ENCODE measurements at regions not wholly inside any gene's neighbourhood (a gene's known extent, or its start where the extent isn't known, plus 50 kb on each side); places are given as distances from the start of the nearest gene placed in this dataset.

GRCh38 chr10:6980353-6980752 lies 400.3 kb upstream of the PRKCQ start:
- no peak for DNase-seq (ENCODE audit: low read depth)

- DNase-seq (ENCODE audit: low read depth) = no peak
Observed at GRCh38 chr10:6979371-6979770, 399.3 kb upstream of the PRKCQ start.

GRCh38 chr10:6978187-6978627 lies 398.1 kb upstream of the PRKCQ start:
- DNase-seq (ENCODE audit: low read depth) = no peak

- no peak for DNase-seq (ENCODE audit: low read depth)
Observed at GRCh38 chr10:6977398-6978186, 397.5 kb upstream of the PRKCQ start.

GRCh38 chr10:6973899-6974298 lies 393.8 kb upstream of the PRKCQ start:
- DNase-seq (ENCODE audit: low read depth) = no peak

GRCh38 chr10:6972226-6972625 lies 392.1 kb upstream of the PRKCQ start:
- no peak for DNase-seq (ENCODE audit: low read depth)

GRCh38 chr10:6969659-6970058 lies 389.6 kb upstream of the PRKCQ start:
- no peak for DNase-seq (ENCODE audit: low read depth)

- DNase-seq (ENCODE audit: low read depth) = no peak
Observed at GRCh38 chr10:6964543-6964942, 384.5 kb upstream of the PRKCQ start.

GRCh38 chr10:6962576-6962975 lies 382.5 kb upstream of the PRKCQ start:
- DNase-seq (ENCODE audit: low read depth) = no peak

GRCh38 chr10:6958711-6959110 lies 378.6 kb upstream of the PRKCQ start:
- DNase-seq (ENCODE audit: low read depth) = no peak

- no peak for DNase-seq (ENCODE audit: low read depth)
Observed at GRCh38 chr10:6958254-6958653, 378.2 kb upstream of the PRKCQ start.

GRCh38 chr10:6957851-6958250 lies 377.8 kb upstream of the PRKCQ start:
- DNase-seq (ENCODE audit: low read depth) = no peak

- DNase-seq (ENCODE audit: low read depth) = no peak
Observed at GRCh38 chr10:6956562-6956961, 376.5 kb upstream of the PRKCQ start.

- DNase-seq (ENCODE audit: low read depth) = no peak
Observed at GRCh38 chr10:6953271-6953801, 373.3 kb upstream of the PRKCQ start.

GRCh38 chr10:6951732-6952131 lies 371.7 kb upstream of the PRKCQ start:
- no peak for DNase-seq (ENCODE audit: low read depth)

- no peak for DNase-seq (ENCODE audit: low read depth)
Observed at GRCh38 chr10:6950133-6950532, 370.1 kb upstream of the PRKCQ start.

- no peak for DNase-seq (ENCODE audit: low read depth)
Observed at GRCh38 chr10:6944436-6944835, 364.4 kb upstream of the PRKCQ start.

- no peak for DNase-seq (ENCODE audit: low read depth)
Observed at GRCh38 chr10:6938384-6938783, 358.3 kb upstream of the PRKCQ start.

- no peak for DNase-seq (ENCODE audit: low read depth)
Observed at GRCh38 chr10:6936931-6937330, 356.9 kb upstream of the PRKCQ start.

- no peak for DNase-seq (ENCODE audit: low read depth)
Observed at GRCh38 chr10:6929148-6929830, 349.2 kb upstream of the PRKCQ start.

- no peak for DNase-seq (ENCODE audit: low read depth)
Observed at GRCh38 chr10:6928586-6928985, 348.5 kb upstream of the PRKCQ start.

- no peak for DNase-seq (ENCODE audit: low read depth)
Observed at GRCh38 chr10:6926971-6927370, 346.9 kb upstream of the PRKCQ start.

GRCh38 chr10:6925146-6925545 lies 345.1 kb upstream of the PRKCQ start:
- no peak for DNase-seq (ENCODE audit: low read depth)

Measured in stimulated activated CD8-positive, alpha-beta memory T cell treated with anti-CD3 and anti-CD28 coated beads, Interleukin-4, amount 100 ng/mL, for 24 hours (primary cell).